ENCODE measurements at regions not wholly inside any gene's neighbourhood (a gene's known extent, or its start where the extent isn't known, plus 50 kb on each side); places are given as distances from the start of the nearest gene placed in this dataset.

GRCh38 chr9:25573281-25573680 is 105.0 kb downstream of the TUSC1 start:
- WGBS, 3 donors, result 87 to 95% (median 88%) methylated on average over 5 of the region's 5 CpGs
- no peak overlapping the region for H3K4me3 ChIP-seq
- no peaks in the 10 kb centered on the region for H3K9me3 ChIP-seq
- no peaks in the 10 kb centered on the region for H3K36me3 ChIP-seq (ENCODE audit: insufficient read depth in 1 of 2, low read depth in 1 of 2)
- DNase-seq (no peak), ATAC-seq (no peak)
- H3K27ac ChIP-seq, result no peak overlapping the region
- no peaks in the 10 kb centered on the region for H3K27me3 ChIP-seq (ENCODE audit: insufficient read depth in 3 of 3, low read length in 2 of 3)
- intact Hi-C loops (cut with DNase I), result no loop called here
- TF ChIP-seq CTCF (IDR thresholded peaks at IDR 0.05), result no peak
- H3K4me1 ChIP-seq, result no peaks in the 10 kb centered on the region

- no peaks in the 10 kb centered on the region for H3K27me3 ChIP-seq (ENCODE audit: insufficient read depth in 3 of 3, low read length in 2 of 3)
- intact Hi-C loops (cut with DNase I), result no loop called here
- no peaks in the 10 kb centered on the region for H3K9me3 ChIP-seq
- WGBS, 3 donors, result 57 to 62% (median 58%) methylated on average over 2 of the region's 2 CpGs
- no peak overlapping the region for H3K27ac ChIP-seq
- no peaks in the 10 kb centered on the region for H3K4me1 ChIP-seq
- DNase-seq (no peak), ATAC-seq (no peak)
- H3K36me3 ChIP-seq (ENCODE audit: insufficient read depth in 1 of 2, low read depth in 1 of 2), result no peaks in the 10 kb centered on the region
- H3K4me3 ChIP-seq, result no peak overlapping the region
- TF ChIP-seq CTCF (IDR thresholded peaks at IDR 0.05), result no peak
Measured at GRCh38 chr9:25571491-25571890, 106.8 kb downstream of the TUSC1 start.

- intact Hi-C loops (cut with DNase I), result no loop called here
- H3K9me3 ChIP-seq, result no peaks in the 10 kb centered on the region
- no peak for TF ChIP-seq CTCF (IDR thresholded peaks at IDR 0.05)
- H3K27ac ChIP-seq, result no peak overlapping the region
- H3K4me1 ChIP-seq, result no peaks in the 10 kb centered on the region
- DNase-seq (no peak), ATAC-seq (no peak)
- no peaks in the 10 kb centered on the region for H3K36me3 ChIP-seq (ENCODE audit: insufficient read depth in 1 of 2, low read depth in 1 of 2)
- H3K27me3 ChIP-seq (ENCODE audit: insufficient read depth in 3 of 3, low read length in 2 of 3), result no peaks in the 10 kb centered on the region
- 50 to 57% (median 55%) methylated on average over 6 of the region's 6 CpGs for WGBS, 3 donors
- no peak overlapping the region for H3K4me3 ChIP-seq
Measured at GRCh38 chr9:25570802-25571201, 107.4 kb downstream of the TUSC1 start.

GRCh38 chr9:25562101-25562500 is 116.1 kb downstream of the TUSC1 start:
- no peak overlapping the region for H3K27ac ChIP-seq
- WGBS, 3 donors, result 58 to 75% (median 71%) methylated on average over 2 of the region's 2 CpGs
- no peaks in the 10 kb centered on the region for H3K4me1 ChIP-seq
- DNase-seq (no peak), ATAC-seq (no peak)
- TF ChIP-seq CTCF (IDR thresholded peaks at IDR 0.05), result no peak
- H3K36me3 ChIP-seq (ENCODE audit: insufficient read depth in 1 of 2, low read depth in 1 of 2), result no peaks in the 10 kb centered on the region
- H3K9me3 ChIP-seq, result no peaks in the 10 kb centered on the region
- H3K4me3 ChIP-seq, result no peak overlapping the region
- no peaks in the 10 kb centered on the region for H3K27me3 ChIP-seq (ENCODE audit: insufficient read depth in 3 of 3, low read length in 2 of 3)
- intact Hi-C loops (cut with DNase I), result no loop called here

GRCh38 chr9:25557645-25558300 is 120.5 kb downstream of the TUSC1 start:
- Histone ChIP-seq H3K36me3 (ENCODE audit: insufficient read depth in 1 of 2, low read depth in 1 of 2) (no peaks in the 10 kb centered on the region), H3K27me3 (ENCODE audit: insufficient read depth in 3 of 3, low read length in 2 of 3) (no peaks in the 10 kb centered on the region), H3K4me3 (no peak overlapping the region), H3K4me1 (no peaks in the 10 kb centered on the region), H3K9me3 (no peaks in the 10 kb centered on the region), H3K27ac (no peak overlapping the region)
- no peak for TF ChIP-seq CTCF (IDR thresholded peaks at IDR 0.05)
- intact Hi-C loops (cut with DNase I), result loop anchor here in 1 of 2 donors (10.0 kb wide), 1 partner anchor 167 kb away; no protein-coding TSS in a partner anchor
- WGBS, 3 donors, result 61 to 66% (median 63%) methylated on average over 6 of the region's 6 CpGs
- DNase-seq, result no peak
- no peak for ATAC-seq

All from psoas muscle (tissue), 7 donors.